ENCODE measurements at regions not wholly inside any gene's neighbourhood (a gene's known extent, or its start where the extent isn't known, plus 50 kb on each side); places are given as distances from the start of the nearest gene placed in this dataset.

DNA sequence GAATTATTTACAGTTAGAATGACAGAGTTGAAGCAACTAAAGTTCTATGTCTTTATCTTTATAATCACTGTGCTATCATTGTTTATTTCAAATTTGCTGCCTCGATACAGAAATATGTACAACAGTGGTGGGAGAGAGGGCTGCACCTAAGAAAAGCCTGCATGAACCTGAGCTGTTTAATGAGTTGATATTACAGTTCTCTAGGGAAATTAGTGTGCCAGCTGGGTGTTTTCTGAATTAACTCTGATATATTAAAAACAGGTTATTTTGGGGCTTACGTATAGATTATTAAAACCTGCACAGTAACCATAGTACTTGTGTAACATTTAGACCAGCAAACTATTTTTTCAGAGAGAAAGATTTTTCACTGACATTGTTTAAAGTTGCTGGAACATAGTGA is 750.5 kb upstream of the DDX18 start:
- H3K27ac ChIP-seq, result no peak overlapping the region
- TF ChIP-seq, protein P1, sequence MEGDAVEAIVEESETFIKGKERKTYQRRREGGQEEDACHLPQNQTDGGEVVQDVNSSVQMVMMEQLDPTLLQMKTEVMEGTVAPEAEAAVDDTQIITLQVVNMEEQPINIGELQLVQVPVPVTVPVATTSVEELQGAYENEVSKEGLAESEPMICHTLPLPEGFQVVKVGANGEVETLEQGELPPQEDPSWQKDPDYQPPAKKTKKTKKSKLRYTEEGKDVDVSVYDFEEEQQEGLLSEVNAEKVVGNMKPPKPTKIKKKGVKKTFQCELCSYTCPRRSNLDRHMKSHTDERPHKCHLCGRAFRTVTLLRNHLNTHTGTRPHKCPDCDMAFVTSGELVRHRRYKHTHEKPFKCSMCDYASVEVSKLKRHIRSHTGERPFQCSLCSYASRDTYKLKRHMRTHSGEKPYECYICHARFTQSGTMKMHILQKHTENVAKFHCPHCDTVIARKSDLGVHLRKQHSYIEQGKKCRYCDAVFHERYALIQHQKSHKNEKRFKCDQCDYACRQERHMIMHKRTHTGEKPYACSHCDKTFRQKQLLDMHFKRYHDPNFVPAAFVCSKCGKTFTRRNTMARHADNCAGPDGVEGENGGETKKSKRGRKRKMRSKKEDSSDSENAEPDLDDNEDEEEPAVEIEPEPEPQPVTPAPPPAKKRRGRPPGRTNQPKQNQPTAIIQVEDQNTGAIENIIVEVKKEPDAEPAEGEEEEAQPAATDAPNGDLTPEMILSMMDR (conservative IDR thresholded peaks at IDR 0.05), result no peak
- TF ChIP-seq ZFX (IDR thresholded peaks at IDR 0.05), result no peak

DNA sequence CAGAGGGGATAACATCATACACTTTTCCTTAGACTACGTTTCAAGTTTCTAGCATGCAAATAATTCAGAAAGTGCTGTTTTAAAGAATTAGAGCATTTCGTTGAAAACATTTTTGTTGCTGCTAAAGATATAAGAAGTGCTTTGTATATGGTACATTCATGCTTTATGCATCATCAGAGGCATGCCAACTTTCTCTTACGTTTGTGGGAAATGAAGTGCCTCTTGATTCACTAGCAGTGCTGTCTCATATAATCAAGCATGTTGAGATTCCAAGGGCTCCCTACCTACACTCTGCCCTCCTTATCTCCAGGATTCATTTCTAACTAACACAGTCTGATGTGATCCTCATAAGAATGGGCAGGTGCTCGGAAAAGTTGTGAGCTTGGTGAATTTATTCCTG is 748.6 kb upstream of the DDX18 start:
- H3K27ac ChIP-seq, result no peak overlapping the region
- TF ChIP-seq ZFX (IDR thresholded peaks at IDR 0.05), result no peak
- TF ChIP-seq, protein P1 (conservative IDR thresholded peaks at IDR 0.05), result no peak

DNA sequence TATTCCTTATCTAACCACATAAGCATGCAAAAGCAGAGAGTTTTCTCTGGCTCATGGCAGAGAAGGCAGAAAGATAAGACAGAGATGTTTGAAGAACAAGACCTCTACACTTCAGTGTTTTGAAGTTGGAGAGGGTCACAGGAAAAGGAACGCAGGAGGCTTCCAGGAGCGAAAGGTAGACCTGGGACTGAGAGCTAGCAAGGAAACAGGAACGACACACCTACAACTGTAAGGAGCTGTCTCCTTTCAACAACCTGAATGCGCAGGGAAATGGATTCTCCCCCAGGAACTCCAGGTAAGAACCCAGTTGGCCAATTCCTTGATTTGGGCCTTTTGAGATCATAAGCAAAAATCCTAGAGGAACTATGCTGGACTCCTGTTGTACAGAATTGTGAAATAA is 746.6 kb upstream of the DDX18 start:
- TF ChIP-seq, protein P1 (conservative IDR thresholded peaks at IDR 0.05), result no peak
- TF ChIP-seq ZFX (IDR thresholded peaks at IDR 0.05), result no peak

DNA sequence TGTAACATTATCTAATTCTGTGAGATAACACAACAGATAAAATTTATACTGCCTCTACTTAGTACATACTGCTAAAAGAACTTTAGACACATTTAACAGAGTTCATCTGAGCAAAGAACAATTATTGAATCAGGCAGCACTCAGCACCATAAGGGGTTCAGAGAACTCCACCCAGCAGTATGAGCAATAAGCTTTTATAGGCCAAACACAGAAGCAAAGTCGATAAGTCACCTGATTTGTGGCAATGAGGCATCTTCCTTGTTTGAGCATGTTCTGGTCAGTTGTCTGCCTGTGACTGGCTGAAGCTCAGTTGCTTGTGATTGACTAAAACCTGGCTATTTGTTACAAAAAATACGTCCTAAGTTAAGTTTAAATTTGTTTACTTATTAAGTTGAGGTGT is 746.1 kb upstream of the DDX18 start:
- TF ChIP-seq, protein P1 (conservative IDR thresholded peaks at IDR 0.05), result no peak
- TF ChIP-seq ZFX (IDR thresholded peaks at IDR 0.05), result no peak
- no peak overlapping the region for H3K27ac ChIP-seq

More for the DNA sequence above, 746.6 kb upstream of the DDX18 start:
- H3K27ac ChIP-seq, result no peak overlapping the region

DNA sequence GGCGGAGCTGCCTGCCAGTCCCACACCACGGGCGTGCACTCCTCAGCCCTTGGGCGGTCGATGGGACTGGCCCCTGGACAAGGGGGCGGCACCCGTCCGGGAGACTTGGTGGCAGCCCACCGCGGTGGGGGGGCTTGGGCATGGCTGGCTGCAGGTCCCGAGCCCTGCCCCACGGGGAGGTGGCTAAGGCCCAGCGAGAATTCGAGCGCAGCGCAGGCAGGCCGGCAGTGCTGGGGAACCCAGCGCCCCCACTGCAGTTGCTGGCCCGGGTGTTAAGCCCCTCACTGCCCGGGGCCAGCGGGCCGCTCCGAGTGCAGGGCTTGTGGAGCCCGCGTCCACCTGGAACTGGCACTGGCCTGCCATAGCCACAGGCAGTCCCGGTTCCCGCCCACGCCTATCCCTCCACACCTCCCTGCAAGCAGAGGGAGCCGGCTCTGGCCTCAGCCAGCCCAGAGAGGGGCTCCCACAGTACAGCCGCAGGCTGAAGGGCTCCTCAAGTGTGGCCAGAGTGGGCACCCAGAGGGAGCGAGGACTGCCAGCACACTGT is 742.9 kb upstream of the DDX18 start:
- H3K27ac ChIP-seq, result no peak overlapping the region
- TF ChIP-seq ZFX (IDR thresholded peaks at IDR 0.05), result no peak
- TF ChIP-seq, protein P1 (conservative IDR thresholded peaks at IDR 0.05), result no peak

DNA sequence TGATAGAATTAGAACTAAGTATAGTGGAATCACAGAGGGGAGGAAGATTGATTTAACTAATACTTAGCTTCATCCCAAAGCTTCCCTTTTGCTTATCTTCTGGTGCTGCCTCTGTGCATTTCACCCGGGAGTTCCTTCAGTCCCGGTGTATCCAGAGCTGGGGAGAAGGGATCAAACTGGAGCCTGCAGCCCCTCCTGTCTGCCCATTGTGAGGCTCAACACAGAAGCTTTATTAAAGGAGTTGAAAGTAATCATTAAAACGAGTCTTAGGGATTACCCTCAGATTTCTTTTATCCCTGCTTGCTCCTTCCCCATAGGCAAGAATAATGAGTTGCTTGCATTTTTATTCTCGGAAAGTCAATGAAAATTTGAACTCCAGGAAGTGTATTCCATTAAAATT is 739.7 kb upstream of the DDX18 start:
- TF ChIP-seq ZFX (IDR thresholded peaks at IDR 0.05), result no peak
- TF ChIP-seq, protein P1 (conservative IDR thresholded peaks at IDR 0.05), result no peak
- no peak overlapping the region for H3K27ac ChIP-seq

DNA sequence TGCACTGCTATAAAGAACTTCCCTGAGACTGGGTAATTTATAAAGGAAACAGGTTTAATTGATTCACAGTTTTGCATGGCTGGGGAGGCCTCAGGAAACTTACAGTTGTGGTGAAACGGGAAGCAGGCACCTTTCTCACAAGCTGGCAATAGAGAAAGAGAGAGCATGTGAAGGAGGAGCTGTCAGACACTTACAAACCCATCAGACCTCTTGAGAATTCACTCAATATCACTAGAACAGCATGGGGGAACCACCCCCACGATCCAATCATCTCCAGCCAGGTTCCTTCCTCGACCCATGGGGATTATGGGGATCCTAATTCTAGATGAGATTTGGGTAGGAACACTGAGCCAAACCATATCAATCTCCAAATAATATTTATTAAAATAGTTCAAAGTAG is 729.2 kb upstream of the DDX18 start:
- H3K27ac ChIP-seq, result no peak overlapping the region
- TF ChIP-seq ZFX (IDR thresholded peaks at IDR 0.05), result no peak
- TF ChIP-seq, protein P1 (conservative IDR thresholded peaks at IDR 0.05), result no peak

All from C4-2B (cell line).